ENCODE measurements at regions not wholly inside any gene's neighbourhood (a gene's known extent, or its start where the extent isn't known, plus 50 kb on each side); places are given as distances from the start of the nearest gene placed in this dataset.

DNA sequence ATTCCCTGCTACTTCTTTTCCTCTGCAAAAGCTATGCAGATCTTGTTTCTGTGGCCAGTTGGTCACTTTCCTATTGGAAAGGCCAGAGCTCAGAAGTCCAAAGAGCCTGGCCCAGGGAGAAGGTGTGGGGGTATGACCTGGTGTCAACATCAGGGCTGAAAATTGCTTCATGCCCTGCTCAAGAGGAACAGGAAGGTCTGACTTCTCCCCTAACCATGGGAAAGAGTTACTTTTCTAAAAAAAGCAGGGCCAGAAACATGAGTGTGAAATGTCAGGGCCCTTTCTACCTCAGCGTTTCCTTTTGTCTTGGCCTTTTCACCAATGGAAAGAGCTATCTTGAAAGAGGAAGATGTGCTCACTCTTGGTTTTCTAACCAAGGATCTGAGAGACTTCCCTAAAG, 117.4 kb downstream of the MAFB start:
- DNase-seq (ENCODE audit: low read depth, low spot score) (no peak), FAIRE-seq (no peak)
- no peak overlapping the region for H3K9ac ChIP-seq (replicated peaks; ENCODE audit: extremely low read depth, insufficient read depth, low read length)
- no peaks in the 10 kb centered on the region for H3K27me3 ChIP-seq (ENCODE audit: control insufficient read depth in 2 of 2, insufficient read depth in 2 of 2, low read length in 2 of 2)
- H3K9me1 ChIP-seq (replicated peaks; ENCODE audit: control insufficient read depth, extremely low read depth, insufficient read depth, low read length): no peaks in the 10 kb centered on the region
- no peaks in the 10 kb centered on the region for H3K9me3 ChIP-seq (replicated peaks; ENCODE audit: control insufficient read depth, insufficient read depth, low read length)
- H3K79me2 ChIP-seq (ENCODE audit: control insufficient read depth, insufficient read depth, low read length): no peaks in the 10 kb centered on the region
- dilution Hi-C loops (cut with MboI; ENCODE audit: extremely low pct_ligation_motif_present, low sequenced_read_pairs) (loop anchor here (10.0 kb wide), 1 partner anchor 167 kb away; no protein-coding TSS in a partner anchor), intact Hi-C loops (cut with micrococcal nuclease) (no loop called here)
- no peaks in the 10 kb centered on the region for H4K20me1 ChIP-seq (replicated peaks; ENCODE audit: control insufficient read depth, extremely low read depth, insufficient read depth, low read length)
- CTCF ChIA-PET: no interaction called here
- TF ChIP-seq FOS (IDR thresholded peaks at IDR 0.05; ENCODE audit: borderline replicate concordance, insufficient read depth, low read length): no peak
- TF ChIP-seq, protein P1, sequence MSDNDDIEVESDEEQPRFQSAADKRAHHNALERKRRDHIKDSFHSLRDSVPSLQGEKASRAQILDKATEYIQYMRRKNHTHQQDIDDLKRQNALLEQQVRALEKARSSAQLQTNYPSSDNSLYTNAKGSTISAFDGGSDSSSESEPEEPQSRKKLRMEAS (IDR thresholded peaks at IDR 0.05; ENCODE audit: insufficient read depth, insufficient read length): no peak
- TF ChIP-seq POLR2A (IDR thresholded peaks at IDR 0.05; ENCODE audit: low read depth, low read length): no peak
- no peak for TF ChIP-seq POLR2AphosphoS5 (IDR thresholded peaks at IDR 0.05; ENCODE audit: insufficient read depth, low read depth, low read length)
- TF ChIP-seq JUN (IDR thresholded peaks at IDR 0.05; ENCODE audit: borderline replicate concordance, insufficient read depth, insufficient read length, low read depth): no peak
- TF ChIP-seq GATA2 (IDR thresholded peaks at IDR 0.05; ENCODE audit: insufficient read depth, insufficient read length, low read depth, low read length): no peak
- TF ChIP-seq MYC (IDR thresholded peaks at IDR 0.05; ENCODE audit: low read depth, low read length): no peak
- TF ChIP-seq, protein P2, sequence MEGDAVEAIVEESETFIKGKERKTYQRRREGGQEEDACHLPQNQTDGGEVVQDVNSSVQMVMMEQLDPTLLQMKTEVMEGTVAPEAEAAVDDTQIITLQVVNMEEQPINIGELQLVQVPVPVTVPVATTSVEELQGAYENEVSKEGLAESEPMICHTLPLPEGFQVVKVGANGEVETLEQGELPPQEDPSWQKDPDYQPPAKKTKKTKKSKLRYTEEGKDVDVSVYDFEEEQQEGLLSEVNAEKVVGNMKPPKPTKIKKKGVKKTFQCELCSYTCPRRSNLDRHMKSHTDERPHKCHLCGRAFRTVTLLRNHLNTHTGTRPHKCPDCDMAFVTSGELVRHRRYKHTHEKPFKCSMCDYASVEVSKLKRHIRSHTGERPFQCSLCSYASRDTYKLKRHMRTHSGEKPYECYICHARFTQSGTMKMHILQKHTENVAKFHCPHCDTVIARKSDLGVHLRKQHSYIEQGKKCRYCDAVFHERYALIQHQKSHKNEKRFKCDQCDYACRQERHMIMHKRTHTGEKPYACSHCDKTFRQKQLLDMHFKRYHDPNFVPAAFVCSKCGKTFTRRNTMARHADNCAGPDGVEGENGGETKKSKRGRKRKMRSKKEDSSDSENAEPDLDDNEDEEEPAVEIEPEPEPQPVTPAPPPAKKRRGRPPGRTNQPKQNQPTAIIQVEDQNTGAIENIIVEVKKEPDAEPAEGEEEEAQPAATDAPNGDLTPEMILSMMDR (IDR thresholded peaks at IDR 0.05; ENCODE audit: extremely low read depth in 1 of 2, insufficient read depth in 1 of 2, low read depth in 1 of 2, low read length in 2 of 2): no peak
- no peak for TF ChIP-seq EZH2 (IDR thresholded peaks at IDR 0.05; ENCODE audit: borderline replicate concordance, low read depth, low read length, severe bottlenecking)
- no peak overlapping the region for H3K4me3 ChIP-seq (replicated peaks in 1 of 3; ENCODE audit: insufficient read depth in 1 of 3, low read depth in 1 of 3, low read length in 3 of 3)
- no peaks in the 10 kb centered on the region for H3K36me3 ChIP-seq (ENCODE audit: control insufficient read depth in 2 of 2, extremely low read depth in 1 of 2, insufficient read depth in 2 of 2, low read length in 2 of 2)
- H3K4me1 ChIP-seq (ENCODE audit: control insufficient read depth, extremely low read depth, insufficient read depth, low read length): no peaks in the 10 kb centered on the region
- POLR2A ChIA-PET: no interaction called here
- BruUV-seq (replicated peaks): no TSS peak
- no peak overlapping the region for H3K4me2 ChIP-seq (ENCODE audit: insufficient read depth, low read length)
- H3K27ac ChIP-seq (ENCODE audit: insufficient read depth, low read depth, low read length): no peak overlapping the region
- no peak overlapping the region for H2AFZ ChIP-seq (ENCODE audit: low read depth, low read length)
